ENCODE measurements at regions not wholly inside any gene's neighbourhood (a gene's known extent, or its start where the extent isn't known, plus 50 kb on each side); places are given as distances from the start of the nearest gene placed in this dataset.

- Histone ChIP-seq H3K4me1 (ENCODE audit: control insufficient read depth, insufficient read depth, low read length) (no peaks in the 10 kb centered on the region), H3K4me3 (ENCODE audit: low read depth in 2 of 2, low read length in 2 of 2) (no peak overlapping the region), H3K9me3 (ENCODE audit: control insufficient read depth, insufficient read depth, low read depth, low read length) (peaks cover 5% of the 10 kb centered on the region; the same call in 1 of the 2 replicates), H3K27me3 (ENCODE audit: control insufficient read depth, insufficient read depth, low read length) (no peaks in the 10 kb centered on the region), H3K27ac (ENCODE audit: low read length) (no peak overlapping the region), H3K36me3 (ENCODE audit: control insufficient read depth, insufficient read depth, low read length) (no peaks in the 10 kb centered on the region)
- POLR2A ChIA-PET = no interaction called here
- DNase-seq (ENCODE audit: low read depth, low spot score) (no peak), ATAC-seq (no peak)
- in situ Hi-C loops (cut with HindIII; ENCODE audit: low pct_unique_long_range_greater_than_20kb, low sequenced_read_pairs) (no loop called here), intact Hi-C loops (cut with micrococcal nuclease; ENCODE audit: unreplicated experiment) (no loop called here)
- no TSS peak for BruUV-seq (replicated peaks)
- CTCF ChIA-PET = no interaction called here
- TF ChIP-seq POLR2AphosphoS5 (IDR thresholded peaks at IDR 0.05; ENCODE audit: low read depth, low read length) = no peak
- no peak for TF ChIP-seq TCF7L2 (IDR thresholded peaks at IDR 0.05; ENCODE audit: low read depth, low read length)
- no peak for TF ChIP-seq SIN3A (IDR thresholded peaks at IDR 0.05; ENCODE audit: borderline replicate concordance, insufficient read depth, low read depth, low read length)
- TF ChIP-seq CTCF (IDR thresholded peaks at IDR 0.05) = no peak
- no peak for TF ChIP-seq REST (IDR thresholded peaks at IDR 0.05; ENCODE audit: insufficient read depth in 1 of 2, low read depth in 2 of 2, low read length in 1 of 2)
These were observed 226.2 kb upstream of the MAN1A1 start for GRCh38 chr6:119575721-119576120.

- Histone ChIP-seq H3K9me3 (ENCODE audit: control insufficient read depth, insufficient read depth, low read depth, low read length) (no peaks in the 10 kb centered on the region; the same call in 1 of the 2 replicates), H3K36me3 (ENCODE audit: control insufficient read depth, insufficient read depth, low read length) (no peaks in the 10 kb centered on the region), H3K4me3 (ENCODE audit: low read depth in 2 of 2, low read length in 2 of 2) (no peak overlapping the region), H3K4me1 (ENCODE audit: control insufficient read depth, insufficient read depth, low read length) (no peaks in the 10 kb centered on the region), H3K27me3 (ENCODE audit: control insufficient read depth, insufficient read depth, low read length) (no peaks in the 10 kb centered on the region), H3K27ac (ENCODE audit: low read length) (no peak overlapping the region)
- POLR2A ChIA-PET = no interaction called here
- TF ChIP-seq CTCF (IDR thresholded peaks at IDR 0.05) = no peak
- TF ChIP-seq TCF7L2 (IDR thresholded peaks at IDR 0.05; ENCODE audit: low read depth, low read length) = no peak
- TF ChIP-seq POLR2AphosphoS5 (IDR thresholded peaks at IDR 0.05; ENCODE audit: low read depth, low read length) = no peak
- TF ChIP-seq REST (IDR thresholded peaks at IDR 0.05; ENCODE audit: insufficient read depth in 1 of 2, low read depth in 2 of 2, low read length in 1 of 2) = no peak
- no peak for TF ChIP-seq SIN3A (IDR thresholded peaks at IDR 0.05; ENCODE audit: borderline replicate concordance, insufficient read depth, low read depth, low read length)
- intact Hi-C loops (cut with micrococcal nuclease; ENCODE audit: unreplicated experiment) = no loop called here
- ATAC-seq (no peak), DNase-seq (ENCODE audit: low read depth, low spot score) (no peak)
- BruUV-seq (replicated peaks) = no TSS peak
- CTCF ChIA-PET = no interaction called here
- in situ Hi-C loops (cut with HindIII; ENCODE audit: low pct_unique_long_range_greater_than_20kb, low sequenced_read_pairs) = no loop called here
These were observed 219.0 kb upstream of the MAN1A1 start for GRCh38 chr6:119568580-119568979.
